Glomerular visceral epithelial cell (primary cell): ENCODE measurements at regions not wholly inside any gene's neighbourhood (a gene's known extent, or its start where the extent isn't known, plus 50 kb on each side); places are given as distances from the start of the nearest gene placed in this dataset.
"Not testable (repeated sequence)": the region's sequence is repeated elsewhere in the genome, so short reads cannot be mapped to it uniquely, and the experiment has no call there.

Experiments
- DNase-seq: peaks from one replicate; pipeline ENCODE4 v3.0.0-alpha.2; 2016; ENCODE audit errors: extremely low spot score

GRCh38 chrY:8821106-8821505 is 516.2 kb upstream of the TSPY4 start:
- DNase-seq, result peak; percentile 22

GRCh38 chrY:8852278-8852677 is 485.0 kb upstream of the TSPY4 start:
- DNase-seq, result no peak

DNA sequence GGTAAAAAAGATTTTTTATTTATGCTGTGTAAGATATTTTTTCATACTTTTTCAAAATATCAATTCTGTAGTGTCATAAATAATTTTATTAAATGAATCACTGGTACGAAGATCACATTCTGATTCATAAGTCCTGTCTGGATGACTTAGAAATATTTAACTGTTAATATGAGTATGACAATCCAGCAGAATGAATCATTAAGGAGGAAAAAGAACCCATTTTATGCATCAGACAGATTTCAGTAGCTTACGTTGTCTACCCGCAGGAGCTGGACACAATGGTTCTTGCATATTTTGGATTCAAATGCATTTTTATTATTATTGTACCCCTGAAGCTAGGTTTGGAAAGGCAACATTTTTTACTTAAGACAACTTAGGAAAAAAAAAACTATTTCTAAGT is 448.9 kb upstream of the TSPY4 start:
- DNase-seq, result peak; percentile 12

GRCh38 chrY:8897876-8898275 is 439.4 kb upstream of the TSPY4 start:
- DNase-seq, result no peak

DNA sequence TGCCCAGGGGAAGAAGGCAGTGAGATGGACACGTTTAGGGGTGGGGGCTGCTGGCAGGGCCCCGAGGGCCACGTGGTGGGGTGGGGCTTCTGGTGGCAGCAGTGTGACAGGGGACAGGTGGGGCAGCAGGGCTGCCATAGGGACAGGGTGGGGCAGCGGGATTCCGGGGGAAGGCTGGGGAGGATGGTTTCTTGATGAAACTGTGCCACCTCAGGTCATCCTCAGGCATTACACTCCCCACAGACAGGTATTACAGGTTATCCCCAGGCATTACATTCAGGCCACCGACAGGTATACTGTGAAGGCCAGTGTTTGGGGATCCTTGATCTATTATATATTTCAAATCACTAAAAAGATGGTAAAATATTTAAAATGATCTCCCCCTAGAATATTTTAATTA is 432.1 kb upstream of the TSPY4 start:
- no peak for DNase-seq

DNA sequence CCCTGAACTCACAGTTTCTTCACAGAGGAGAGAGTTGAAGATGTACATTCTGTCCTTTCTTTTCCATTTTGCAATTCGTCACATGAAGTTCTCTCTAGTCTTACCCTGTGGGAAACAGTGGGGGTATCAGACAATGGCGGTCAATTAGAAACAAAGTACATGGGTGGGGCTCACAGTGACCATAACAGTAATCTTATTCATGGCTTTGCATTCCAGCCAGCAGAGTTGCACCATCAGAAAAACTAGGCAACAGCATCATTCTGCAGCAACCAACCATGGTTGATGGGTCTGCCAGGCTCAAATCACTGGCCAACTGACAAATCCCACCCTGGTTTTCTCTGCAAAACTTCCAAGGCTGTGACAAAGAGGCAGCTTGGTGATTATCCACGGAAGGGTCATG is 414.7 kb upstream of the TSPY4 start:
- DNase-seq, result not testable (repeated sequence)
